22Rv1 (cell line): ENCODE measurements at regions not wholly inside any gene's neighbourhood (a gene's known extent, or its start where the extent isn't known, plus 50 kb on each side); places are given as distances from the start of the nearest gene placed in this dataset.

Experiments
- CTCF ChIP-seq: fragments of 450-650 bp; IDR thresholded peaks from 2 replicates; pipeline ENCODE4 v1.5.1; 2017; ENCODE audit warnings: mild to moderate bottlenecking
- ZFX ChIP-seq: fragments of 450-650 bp; IDR thresholded peaks from 2 replicates; pipeline ENCODE4 v1.6.1; 2017; ENCODE audit warnings: antibody characterized with exemption, borderline replicate concordance

- TF ChIP-seq CTCF (no peak), ZFX (no peak)
These were observed 85.3 kb upstream of the MAF start for GRCh38 chr16:79685871-79686270.
